IMR-90 (cell line): ENCODE measurements at regions not wholly inside any gene's neighbourhood (a gene's known extent, or its start where the extent isn't known, plus 50 kb on each side); places are given as distances from the start of the nearest gene placed in this dataset.

ENCODE experiments used
- BHLHE40 ChIP-seq: fragments of 150-350 bp; IDR thresholded peaks from 2 replicates; pipeline ENCODE4 v1.6.1; 2016; ENCODE audit warnings: mild to moderate bottlenecking, low read depth, low read length
- CTCF ChIP-seq: conservative IDR thresholded peaks from 2 replicates; pipeline ENCODE4 v1.5.1; 2012; ENCODE audit warnings: mild to moderate bottlenecking, low read depth, low read length, improper control_type of control experiment
- MAZ ChIP-seq: IDR thresholded peaks from 2 replicates; pipeline ENCODE4 v1.6.1; 2012; ENCODE audit warnings: low read depth, mild to moderate bottlenecking, low read length, improper control_type of control experiment, moderate library complexity, borderline replicate concordance
- MXI1 ChIP-seq: IDR thresholded peaks from 2 replicates; pipeline ENCODE4 v1.6.1; 2012; ENCODE audit warnings: low read depth, mild to moderate bottlenecking, low read length, moderate library complexity, borderline replicate concordance
- NFE2L2 ChIP-seq: fragments of 150-350 bp; IDR thresholded peaks from 2 replicates; pipeline ENCODE4 v1.6.1; 2016; ENCODE audit warnings: low read depth, mild to moderate bottlenecking, low read length
- POLR2A ChIP-seq: IDR thresholded peaks from 2 replicates; pipeline ENCODE4 v1.6.1; 2012; ENCODE audit warnings: mild to moderate bottlenecking, low read depth, low read length
- RAD21 ChIP-seq: IDR thresholded peaks from 2 replicates; pipeline ENCODE4 v1.6.1; 2012; ENCODE audit warnings: low read length, improper control_type of control experiment
- RCOR1 ChIP-seq: IDR thresholded peaks from 2 replicates; pipeline ENCODE4 v1.6.1; 2012; ENCODE audit warnings: mild to moderate bottlenecking, low read length, improper control_type of control experiment; ENCODE audit not compliant: insufficient replicate concordance
- SMC3 ChIP-seq: fragments of 150-350 bp; IDR thresholded peaks from 2 replicates; pipeline ENCODE4 v1.6.1; 2016; ENCODE audit warnings: low read depth, mild to moderate bottlenecking, antibody characterized with exemption, low read length, moderate library complexity

GRCh38 chr1:229195246-229195645 is 75.7 kb upstream of the RAB4A start:
- no peak for TF ChIP-seq CTCF
- no peak for TF ChIP-seq POLR2A
- TF ChIP-seq SMC3: no peak
- no peak for TF ChIP-seq MAZ
- no peak for TF ChIP-seq RAD21
- TF ChIP-seq MXI1: no peak
- no peak for TF ChIP-seq RCOR1
- TF ChIP-seq NFE2L2: no peak
- no peak for TF ChIP-seq BHLHE40
